ENCODE measurements at regions not wholly inside any gene's neighbourhood (a gene's known extent, or its start where the extent isn't known, plus 50 kb on each side); places are given as distances from the start of the nearest gene placed in this dataset.

- TF ChIP-seq CTCF (IDR thresholded peaks at IDR 0.05) (no peak), POLR2A (IDR thresholded peaks at IDR 0.05) (no peak)
These were observed 157.6 kb upstream of the CCNH start for GRCh38 chr5:87570366-87570765.

All from body of pancreas (tissue), 4 donors.